ENCODE measurements at regions not wholly inside any gene's neighbourhood (a gene's known extent, or its start where the extent isn't known, plus 50 kb on each side); places are given as distances from the start of the nearest gene placed in this dataset.
A peak's percentile ranks its signal among the peaks of the same experiment; 100 is the strongest.
"Not testable (repeated sequence)": the region's sequence is repeated elsewhere in the genome, so short reads cannot be mapped to it uniquely, and the experiment has no call there.

DNA sequence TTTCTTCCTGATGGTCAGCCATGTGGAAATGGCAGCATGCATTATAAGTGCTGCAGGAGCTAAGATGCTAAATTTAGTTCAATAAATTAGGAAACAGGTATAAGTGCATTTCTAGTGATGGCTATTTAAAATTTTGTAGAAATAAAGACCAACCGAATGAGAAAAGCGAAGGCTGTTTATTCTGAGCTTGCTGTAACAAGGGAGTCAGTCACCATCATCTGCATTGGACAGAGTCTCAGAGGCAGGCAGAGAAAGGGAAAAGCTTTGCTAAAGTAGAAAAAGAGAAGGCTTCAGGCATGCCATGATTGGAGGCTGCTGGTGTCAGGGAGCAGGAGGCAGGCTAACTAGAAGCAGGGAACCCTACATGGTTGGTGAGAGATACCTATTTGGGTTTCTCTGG, 451.0 kb downstream of the EDEM1 start:
- DNase-seq: no peak

DNA sequence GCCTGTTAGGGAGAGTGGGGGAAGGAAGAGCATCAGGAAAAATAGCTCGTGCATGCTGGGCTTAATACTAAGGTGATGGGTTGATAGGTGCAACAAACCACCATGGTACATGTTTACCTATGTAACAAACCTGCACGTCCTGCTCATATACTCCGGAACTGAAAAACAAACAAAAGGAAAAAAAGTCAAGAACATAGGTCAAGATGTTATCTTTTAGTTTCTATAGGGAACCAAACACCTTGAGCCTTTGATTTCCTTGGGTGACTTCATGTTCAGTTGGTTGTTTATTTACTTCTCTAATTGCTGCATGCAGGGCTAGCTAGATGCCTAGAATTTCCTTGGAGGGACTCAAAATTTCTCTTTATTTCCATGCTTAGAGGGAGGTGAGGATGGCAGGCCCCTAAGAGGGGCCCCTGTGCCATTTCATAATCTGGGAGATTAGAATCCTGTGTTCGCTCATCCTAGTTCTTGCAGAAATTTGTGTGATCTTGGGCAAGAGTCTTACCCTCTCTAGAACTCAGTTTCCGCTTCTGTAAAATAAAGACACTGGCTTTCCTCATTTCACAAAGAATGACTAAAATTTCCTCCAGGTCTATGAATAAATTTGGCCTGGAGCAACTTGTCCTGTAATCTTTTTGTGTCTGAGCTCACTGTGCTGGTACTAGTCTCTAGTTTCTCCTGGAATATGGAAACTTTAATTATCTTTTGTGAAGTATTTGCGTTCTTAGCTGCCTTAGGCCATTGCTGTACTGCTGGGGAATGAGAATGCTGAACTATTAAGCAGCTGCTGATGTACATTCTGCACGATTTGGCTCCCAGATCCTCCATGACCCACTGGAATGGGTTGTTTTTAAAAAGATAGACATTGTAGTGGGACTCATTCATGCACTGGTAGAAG, 457.5 kb downstream of the EDEM1 start:
- DNase-seq: no peak

DNA sequence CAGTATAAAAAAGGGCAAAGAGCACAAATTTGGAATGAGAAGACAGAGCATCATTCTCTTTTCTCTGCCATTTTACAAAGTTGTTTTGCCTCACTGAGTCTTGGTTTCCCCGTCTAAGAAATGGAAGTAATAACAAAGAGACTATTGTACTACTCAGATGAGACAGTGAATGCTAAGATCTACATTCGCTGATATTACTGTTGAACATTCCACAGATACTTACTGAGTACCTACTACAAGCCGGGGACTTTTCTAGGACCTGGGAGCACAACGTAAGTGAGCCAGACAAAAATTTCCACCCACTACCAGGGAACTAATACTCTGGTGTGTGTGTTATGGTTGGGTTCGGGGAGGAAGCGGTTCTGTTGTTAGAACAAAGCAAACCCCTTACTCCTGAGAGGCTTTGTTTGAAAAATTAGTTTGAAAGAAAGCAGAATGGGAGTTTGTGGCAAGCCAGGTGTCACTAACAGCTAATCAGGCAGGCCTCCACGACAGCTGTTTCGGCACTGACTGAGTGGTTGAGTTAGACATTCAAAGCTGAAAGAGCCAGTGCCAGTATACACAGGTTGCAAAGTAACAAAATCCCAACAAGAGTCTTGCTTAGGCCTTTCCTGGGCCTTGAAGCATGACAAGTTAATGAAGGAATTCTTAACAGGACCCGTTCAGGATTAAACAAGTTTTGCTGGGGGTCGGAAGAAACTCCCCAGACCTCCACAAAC, 458.3 kb downstream of the EDEM1 start:
- peak; percentile 62 for DNase-seq

DNA sequence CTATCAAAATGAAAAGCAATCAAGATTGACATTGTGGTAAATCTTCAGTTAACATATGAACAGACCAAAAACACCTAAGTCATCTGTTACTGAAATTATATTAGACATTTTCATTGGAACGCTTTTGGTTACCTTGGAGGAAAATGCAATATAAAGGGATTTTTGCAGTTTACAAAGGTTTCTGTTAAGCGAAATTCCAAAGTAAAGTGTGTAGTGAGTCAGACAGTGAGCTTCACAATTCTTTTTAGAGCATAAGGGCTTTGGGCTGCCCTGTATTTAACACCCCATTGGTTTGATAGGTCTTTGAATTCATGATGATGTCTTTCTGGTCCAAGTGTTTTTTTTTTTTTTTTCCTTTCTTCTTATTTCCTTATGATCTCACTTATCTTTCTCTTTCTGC, 462.8 kb downstream of the EDEM1 start:
- no peak for DNase-seq

DNA sequence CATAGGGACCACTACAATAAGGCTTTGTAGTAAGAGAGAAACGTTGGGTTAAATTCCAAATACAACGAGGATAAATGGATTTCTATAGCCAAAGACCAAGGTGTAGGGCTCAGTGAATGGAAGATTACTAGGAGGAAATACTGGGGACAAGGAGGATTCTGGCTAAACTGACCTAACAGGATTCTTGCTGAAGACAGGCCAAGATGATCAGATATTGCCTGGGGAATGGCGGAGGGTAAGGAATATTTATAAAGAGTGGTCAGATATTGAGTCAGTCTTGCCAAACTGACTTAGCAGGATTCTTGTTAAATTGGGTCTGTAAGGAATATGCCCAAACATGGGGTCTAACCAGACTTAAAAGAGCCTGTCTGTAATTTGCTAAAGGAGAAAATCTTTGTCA, 463.8 kb downstream of the EDEM1 start:
- no peak for DNase-seq

DNA sequence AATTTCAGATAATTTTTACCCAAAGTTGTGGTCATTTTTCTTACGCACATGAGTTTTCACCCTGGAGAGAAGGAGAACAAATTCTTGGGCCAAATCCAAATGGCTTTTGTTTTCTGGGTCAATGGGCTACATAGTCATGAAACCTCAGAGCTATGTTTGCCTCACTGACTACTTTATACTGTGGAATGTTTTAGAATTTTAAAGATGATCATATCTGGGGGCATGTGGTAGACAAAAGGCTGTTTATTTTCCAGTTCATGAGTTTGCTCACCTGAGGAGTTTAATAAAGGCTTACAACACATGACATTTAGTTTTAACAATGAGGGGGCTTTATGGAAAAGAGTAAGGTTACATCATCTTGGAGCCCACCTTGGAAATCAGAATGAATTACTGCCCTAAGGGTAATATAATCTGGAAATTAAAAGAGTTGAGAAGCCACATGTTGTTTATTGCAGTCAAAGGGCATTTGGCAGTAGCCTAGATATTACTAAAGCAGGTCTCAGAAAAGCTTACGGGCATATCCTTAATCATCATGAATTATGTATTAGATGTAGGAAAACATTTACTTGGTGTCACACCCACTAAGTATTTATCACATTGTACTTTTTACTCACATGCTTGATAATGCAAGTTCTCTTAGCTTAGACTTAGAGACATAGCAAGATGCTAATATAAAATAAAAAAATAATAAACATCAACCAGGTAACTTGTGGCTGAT, 466.1 kb downstream of the EDEM1 start:
- no peak for DNase-seq

DNA sequence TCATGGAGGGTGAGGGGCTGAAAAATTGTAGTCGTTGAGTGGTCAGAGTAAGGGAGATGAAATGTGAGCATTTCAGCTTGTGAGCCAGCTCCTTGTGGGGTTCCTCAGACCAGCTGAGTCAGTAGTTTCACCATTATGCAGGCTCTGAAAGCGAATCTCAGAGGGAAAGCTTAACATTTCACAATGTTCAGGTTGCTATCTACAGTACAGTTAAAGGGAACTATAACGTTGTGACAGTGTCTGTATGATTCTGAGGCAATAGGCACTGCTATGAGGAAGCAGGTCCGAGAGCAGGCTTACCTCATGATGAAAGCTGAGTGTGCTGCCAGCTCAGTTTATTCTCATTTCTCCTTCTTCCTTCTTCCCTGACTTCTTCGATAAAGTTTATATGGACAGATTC, 469.6 kb downstream of the EDEM1 start:
- no peak for DNase-seq

DNA sequence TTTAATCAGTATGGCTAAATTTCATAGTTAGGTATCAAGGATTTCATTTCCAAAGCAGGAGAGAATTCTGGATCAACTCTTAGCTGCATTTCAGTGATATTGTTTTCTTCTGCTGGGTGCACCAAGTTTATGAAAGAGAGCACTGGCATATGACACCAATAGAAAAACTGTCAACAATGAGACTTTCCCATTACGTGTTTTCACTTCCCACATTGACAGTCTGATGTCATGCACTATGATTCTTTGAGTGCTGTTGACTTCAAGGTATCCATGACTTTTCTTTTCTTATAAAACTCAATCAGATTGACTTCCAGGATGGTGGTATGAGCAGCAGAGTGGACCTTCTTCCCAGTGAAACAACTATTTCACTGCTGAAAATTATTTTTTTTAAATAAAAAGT, 476.1 kb downstream of the EDEM1 start:
- no peak for DNase-seq

DNA sequence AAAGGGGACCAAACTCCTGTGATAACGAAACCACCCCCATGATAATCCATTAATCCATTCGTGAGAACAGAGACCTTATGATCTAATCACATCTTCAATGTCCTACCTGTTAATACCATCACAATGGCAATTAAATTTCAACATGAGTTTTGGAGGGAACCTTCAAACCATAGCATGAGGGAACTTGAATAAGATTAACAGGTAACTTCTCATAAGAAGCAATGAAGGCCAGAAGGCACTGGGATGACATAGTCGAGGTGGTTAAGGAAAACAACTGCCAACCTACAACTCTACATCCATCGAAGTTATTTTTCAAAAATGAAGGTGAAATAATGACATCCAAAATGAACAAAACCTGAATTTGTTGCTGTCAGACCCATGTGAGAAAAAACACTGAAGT, 478.9 kb downstream of the EDEM1 start:
- DNase-seq: no peak

DNA sequence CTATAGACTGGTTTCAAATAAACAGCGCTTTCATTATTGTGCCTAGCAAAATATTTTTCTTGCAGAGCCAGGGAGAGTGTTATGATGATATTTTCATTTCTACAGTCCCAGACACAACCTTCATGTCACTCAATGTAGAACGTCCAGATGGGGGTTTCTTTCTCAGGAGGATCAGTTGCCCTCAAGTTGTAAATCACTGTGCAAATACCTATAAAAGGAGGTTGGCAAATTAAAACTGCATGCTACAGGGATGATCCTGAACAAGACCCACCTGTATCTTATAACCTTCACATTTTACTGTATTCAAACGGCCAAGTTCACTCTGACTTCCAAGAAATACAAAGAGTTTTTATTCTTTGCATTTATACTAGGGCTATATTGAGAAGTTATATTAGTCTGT, 486.0 kb downstream of the EDEM1 start:
- no peak for DNase-seq

DNA sequence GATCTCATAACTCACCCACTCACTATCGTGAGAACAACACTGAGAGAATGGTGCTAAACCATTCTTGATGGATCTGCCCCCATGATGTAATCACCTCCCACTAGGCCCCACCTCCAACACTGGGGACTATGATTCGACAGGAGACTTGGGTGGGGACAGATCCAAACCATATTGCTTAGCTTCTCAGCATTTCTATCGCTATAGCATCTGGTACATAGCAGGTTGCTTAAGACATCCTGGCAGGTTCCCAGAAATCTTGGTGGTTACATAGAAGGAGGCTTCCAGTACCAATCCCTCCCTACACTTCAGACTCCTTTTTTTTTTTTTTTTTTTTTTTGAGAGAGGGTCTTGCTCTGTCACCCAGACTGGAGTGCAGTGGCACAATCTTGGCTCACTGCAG, 487.8 kb downstream of the EDEM1 start:
- no peak for DNase-seq

DNA sequence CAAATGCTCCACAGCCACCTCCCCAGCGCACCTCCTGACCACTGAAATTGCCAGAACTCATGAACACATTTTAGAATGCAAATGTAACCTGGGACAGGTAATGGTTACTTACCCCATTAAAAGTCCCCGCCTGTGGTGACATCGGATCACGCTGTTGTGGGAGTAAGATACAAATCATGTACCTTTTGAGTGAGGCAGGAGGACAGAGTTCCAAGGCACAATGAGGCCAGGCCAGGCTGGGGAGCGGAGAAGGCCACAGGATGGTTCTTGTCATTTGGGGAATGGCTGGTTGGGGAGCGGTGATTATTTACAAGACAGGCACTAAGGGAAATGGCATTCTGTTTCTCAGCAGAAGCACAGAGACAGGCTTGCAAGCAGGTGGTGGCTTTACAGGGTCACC, 490.0 kb downstream of the EDEM1 start:
- DNase-seq: no peak

DNA sequence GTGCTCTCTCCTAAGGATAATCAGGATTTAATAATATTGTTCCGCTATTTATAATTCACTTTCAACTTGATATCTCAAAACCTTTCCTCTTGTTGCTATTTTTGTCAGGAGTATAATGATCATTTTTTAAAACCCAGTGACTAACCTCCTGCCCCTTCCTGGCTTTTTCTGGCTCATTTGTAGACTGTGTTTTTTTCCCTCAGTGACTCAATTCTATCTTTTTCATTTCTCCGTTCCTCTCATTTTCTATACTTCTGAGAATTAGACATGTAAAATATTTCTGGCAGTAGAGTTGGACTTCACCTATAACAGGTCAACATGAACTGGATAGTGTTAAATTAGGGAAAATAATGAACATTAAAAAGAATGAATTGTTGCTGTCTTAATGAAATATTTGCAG, 490.7 kb downstream of the EDEM1 start:
- no peak for DNase-seq

DNA sequence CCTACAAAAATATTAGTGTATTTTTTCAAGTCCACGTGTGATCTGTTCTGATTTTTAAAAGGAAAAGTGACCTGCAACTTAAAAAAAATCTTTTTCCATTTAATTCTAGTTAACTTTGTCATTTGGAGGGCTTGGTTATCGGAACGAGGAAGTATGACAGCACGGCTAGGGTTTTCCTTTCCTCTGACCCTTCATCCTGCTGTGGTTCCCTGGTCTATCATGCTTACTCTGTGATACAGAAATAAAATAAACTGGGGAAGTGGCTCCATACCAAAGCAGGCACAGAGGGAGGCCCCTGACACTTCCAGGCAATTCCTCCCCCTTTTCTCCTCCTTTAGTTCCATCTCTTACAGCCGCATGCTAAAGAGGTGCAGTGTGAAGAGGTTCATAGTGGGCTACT, 491.3 kb downstream of the EDEM1 start:
- DNase-seq: no peak

DNA sequence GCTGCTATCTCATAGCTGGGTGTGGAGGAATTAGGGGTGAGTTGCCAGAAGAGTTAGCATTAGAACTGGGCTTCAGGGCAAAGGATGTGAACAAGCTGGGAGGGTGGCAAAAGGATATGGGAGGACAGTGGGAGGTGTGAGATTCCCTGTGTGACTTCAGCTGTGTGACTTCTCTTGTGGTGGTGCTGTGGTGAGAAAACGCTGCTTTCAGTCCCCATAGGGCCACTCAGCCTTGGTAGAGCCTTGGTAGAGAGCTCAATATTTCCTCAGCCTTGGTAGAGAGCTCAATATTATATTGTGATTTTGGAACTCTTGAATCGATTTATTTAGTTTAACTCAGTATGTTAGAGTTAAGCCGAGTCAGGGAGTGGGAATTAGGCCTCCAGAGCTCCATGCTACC, 499.7 kb downstream of the EDEM1 start:
- no peak for DNase-seq

DNA sequence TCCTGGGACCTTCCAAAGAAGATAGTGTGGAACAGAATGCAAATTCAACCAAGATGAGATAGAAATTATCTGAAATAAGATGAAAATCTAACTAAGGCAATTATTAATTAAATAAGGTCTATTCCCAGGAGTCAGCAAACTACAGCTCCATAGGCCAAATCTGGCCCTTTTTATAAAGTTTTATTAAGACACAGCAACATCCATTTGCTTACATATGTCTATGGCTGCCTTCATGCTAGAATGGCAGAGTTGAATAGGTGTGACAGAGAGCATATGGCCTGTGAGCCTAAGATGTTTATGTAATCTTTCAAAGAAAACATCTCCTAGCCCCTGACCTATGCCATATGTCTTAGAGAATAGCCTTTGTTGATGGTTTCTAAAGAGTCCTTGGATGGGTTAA, 503.0 kb downstream of the EDEM1 start:
- no peak for DNase-seq

DNA sequence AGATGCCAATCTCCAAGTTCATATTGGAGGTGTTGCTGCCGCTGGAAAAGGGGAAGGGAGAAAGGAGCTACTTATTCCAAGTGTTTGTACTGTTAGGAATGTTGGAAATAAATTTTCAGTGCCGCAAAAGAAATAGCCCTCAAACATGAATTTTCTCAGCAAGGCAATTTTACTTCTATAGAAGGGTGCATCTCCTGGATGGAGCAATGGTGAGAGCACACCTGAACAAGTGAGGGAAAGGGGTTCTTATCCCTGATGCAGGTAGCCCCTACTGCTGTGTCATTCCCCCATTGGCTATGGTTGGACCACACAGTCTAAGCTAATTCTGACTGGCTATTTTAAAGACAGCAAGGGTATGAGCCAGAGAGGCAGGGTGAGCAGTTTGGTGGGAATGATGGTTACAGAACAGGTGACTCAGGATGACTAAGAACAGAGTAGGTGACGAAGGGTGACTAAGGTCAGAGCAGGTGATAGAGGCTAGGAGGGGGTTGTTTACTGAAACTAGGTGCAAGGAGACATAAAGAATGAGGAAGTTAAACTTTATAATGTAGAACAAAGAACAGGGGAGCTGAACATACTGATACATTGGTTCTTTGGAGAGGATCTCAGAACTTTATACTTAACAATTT, 503.5 kb downstream of the EDEM1 start:
- no peak for DNase-seq

DNA sequence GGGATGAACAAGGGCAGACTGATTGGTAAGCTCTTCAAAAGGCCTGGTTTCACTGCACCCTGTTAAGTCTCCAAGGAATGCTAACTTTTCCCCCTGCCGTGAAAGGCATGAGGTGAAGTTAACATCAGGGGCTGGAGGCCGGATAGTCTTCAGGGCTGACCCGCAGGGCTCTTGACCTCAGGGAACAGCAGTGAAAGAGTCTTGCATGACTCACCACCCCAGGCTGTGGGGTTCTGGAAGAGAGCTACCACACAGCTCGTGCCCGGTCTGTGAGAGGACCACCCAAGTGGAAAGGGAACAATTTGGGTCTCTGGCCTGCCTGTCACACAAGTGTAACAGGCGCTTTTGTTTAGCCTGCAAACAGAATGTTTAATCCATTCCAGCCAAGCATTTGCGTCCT, 504.9 kb downstream of the EDEM1 start:
- DNase-seq: peak; percentile 84

DNA sequence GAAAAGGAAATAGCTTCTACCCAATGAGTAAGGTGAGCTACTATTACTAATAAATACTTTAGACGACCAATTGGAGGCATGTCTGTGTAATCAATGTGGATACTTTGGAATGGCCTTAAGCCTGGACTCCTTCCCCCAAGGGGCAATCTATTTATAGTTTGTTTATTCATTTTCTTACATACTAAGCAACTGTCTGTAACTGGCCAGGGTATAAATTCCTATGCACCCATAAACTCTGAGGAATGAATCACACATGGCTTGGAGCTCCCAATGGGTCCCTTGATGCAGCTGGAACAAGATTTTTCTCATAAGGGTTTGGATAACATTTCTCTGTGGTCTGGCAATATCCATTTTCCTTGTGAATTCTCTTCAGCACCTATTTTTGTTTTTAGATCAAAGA, 506.8 kb downstream of the EDEM1 start:
- no peak for DNase-seq

DNA sequence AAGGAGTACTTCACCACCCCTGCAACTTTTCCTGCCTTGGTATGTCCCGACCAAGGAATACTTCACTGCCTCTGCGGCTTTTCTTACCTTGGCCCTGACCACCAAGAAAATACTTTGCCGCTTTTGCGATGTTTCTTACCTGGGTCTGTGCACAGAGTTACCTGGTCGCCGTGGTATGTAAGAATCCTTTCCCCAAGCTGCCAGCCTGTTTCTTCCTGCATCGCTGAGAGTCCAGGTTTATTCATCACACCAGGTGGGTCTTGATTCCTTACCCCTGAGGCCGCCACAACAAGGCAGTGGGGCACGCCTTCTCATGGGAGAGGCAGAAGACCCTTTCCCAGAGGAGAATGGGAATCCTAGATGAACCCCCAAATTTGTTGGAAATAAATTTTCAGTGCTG, 511.3 kb downstream of the EDEM1 start:
- no peak for DNase-seq

DNA sequence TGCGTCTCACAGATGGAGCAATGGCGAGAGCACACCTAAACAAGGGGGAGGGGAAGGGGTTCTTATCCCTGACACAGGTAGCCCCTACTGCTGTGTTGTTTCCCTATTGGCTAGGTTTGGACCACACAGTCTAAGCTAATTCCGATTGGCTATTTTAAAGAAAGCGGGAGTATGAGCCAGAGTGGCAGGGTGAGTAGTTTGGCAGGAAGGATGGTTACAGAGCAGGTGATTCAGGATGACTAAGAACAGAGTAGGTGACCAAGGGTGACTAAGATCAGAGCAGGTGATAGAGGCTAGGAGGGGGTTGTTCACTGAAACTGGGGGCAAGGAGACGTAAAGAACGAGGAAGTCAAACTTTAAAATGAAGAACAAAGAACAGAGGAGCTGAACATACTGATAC, 511.8 kb downstream of the EDEM1 start:
- DNase-seq: no peak

DNA sequence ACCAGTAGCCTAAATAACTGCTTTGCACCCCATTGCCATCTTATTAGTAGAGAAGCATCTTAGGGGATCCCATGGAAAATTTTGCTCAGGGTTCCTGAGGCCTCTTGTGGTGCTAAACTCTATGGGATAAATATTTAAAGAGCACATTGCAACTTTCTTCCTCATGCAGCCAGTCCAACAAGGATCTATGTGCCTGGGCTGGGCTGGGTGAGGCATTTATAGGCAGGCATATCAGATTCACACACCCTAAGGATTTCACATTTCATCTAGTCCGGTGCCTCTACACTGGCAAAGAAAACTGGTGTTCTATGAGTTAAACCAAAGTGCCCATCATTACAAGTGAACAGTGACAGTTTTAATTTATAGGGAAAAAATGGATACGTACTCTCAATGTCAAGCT, 512.3 kb downstream of the EDEM1 start:
- no peak for DNase-seq

DNA sequence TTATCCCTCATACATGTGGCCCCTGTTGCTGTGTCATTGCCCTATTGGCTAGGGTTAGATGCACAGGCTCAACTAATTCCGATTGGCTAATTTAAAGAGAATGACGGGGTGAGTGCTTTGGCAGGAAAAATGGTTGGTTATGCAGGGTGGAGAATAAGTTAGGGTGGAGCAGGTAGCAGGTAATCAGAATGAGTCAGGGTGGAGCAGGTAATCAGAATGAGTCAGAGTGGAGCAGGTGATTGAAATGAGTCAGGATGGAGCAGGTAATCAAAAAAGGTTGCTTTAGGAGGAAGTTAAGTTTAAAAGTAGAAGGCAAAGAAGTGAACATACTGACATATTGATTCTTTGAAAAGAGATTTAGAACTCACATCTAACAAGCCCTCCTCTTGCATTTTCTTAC, 513.5 kb downstream of the EDEM1 start:
- not testable (repeated sequence) for DNase-seq
